ENCODE measurements at regions not wholly inside any gene's neighbourhood (a gene's known extent, or its start where the extent isn't known, plus 50 kb on each side); places are given as distances from the start of the nearest gene placed in this dataset.
A peak's percentile ranks its signal among the peaks of the same experiment; 100 is the strongest.

- Histone ChIP-seq H3K79me2 (ENCODE audit: low read length) (no peaks in the 10 kb centered on the region), H3K9me2 (replicated peaks; ENCODE audit: insufficient read depth, low read length) (no peaks in the 10 kb centered on the region), H3K27ac (ENCODE audit: low read length) (no peak overlapping the region), H3K4me1 (ENCODE audit: low read length) (peaks cover 4% of the 10 kb centered on the region), H3K4me2 (ENCODE audit: low read depth, low read length, poor library complexity, severe bottlenecking) (no peak overlapping the region), H2AFZ (ENCODE audit: low read length) (no peak overlapping the region), H3K9ac (ENCODE audit: low read length) (no peak overlapping the region), H4K20me1 (ENCODE audit: insufficient read depth, low read depth, low read length) (no peaks in the 10 kb centered on the region), H3K9me3 (ENCODE audit: low read length) (no peaks in the 10 kb centered on the region), H3K4me3 (ENCODE audit: low read length) (no peak overlapping the region), H3K36me3 (ENCODE audit: insufficient read depth, low read length) (no peaks in the 10 kb centered on the region), H3K27me3 (ENCODE audit: low read length) (no peaks in the 10 kb centered on the region)
- no peak for DNase-seq
These were observed 227.3 kb upstream of the IL12A start for GRCh38 chr3:159761369-159761768.

GRCh38 chr3:159761848-159762635, 226.6 kb upstream of the IL12A start:
- H3K27me3 ChIP-seq (ENCODE audit: low read length), result no peaks in the 10 kb centered on the region
- H3K27ac ChIP-seq (ENCODE audit: low read length), result no peak overlapping the region
- no peaks in the 10 kb centered on the region for H3K9me3 ChIP-seq (ENCODE audit: low read length)
- H3K36me3 ChIP-seq (ENCODE audit: insufficient read depth, low read length), result no peaks in the 10 kb centered on the region
- no peaks in the 10 kb centered on the region for H3K9me2 ChIP-seq (replicated peaks; ENCODE audit: insufficient read depth, low read length)
- no peak overlapping the region for H3K4me3 ChIP-seq (ENCODE audit: low read length)
- no peak overlapping the region for H3K4me2 ChIP-seq (ENCODE audit: low read depth, low read length, poor library complexity, severe bottlenecking)
- H3K4me1 ChIP-seq (ENCODE audit: low read length), result peaks cover 4% of the 10 kb centered on the region
- H2AFZ ChIP-seq (ENCODE audit: low read length), result no peak overlapping the region
- no peak for DNase-seq
- no peak overlapping the region for H3K9ac ChIP-seq (ENCODE audit: low read length)
- H3K79me2 ChIP-seq (ENCODE audit: low read length), result no peaks in the 10 kb centered on the region
- no peaks in the 10 kb centered on the region for H4K20me1 ChIP-seq (ENCODE audit: insufficient read depth, low read depth, low read length)

- Histone ChIP-seq H3K4me3 (ENCODE audit: low read length) (peak overlapping the region; percentile 58; the same call in 1 of the 2 replicates), H3K9me2 (replicated peaks; ENCODE audit: insufficient read depth, low read length) (no peaks in the 10 kb centered on the region), H3K79me2 (ENCODE audit: low read length) (no peaks in the 10 kb centered on the region), H3K36me3 (ENCODE audit: insufficient read depth, low read length) (no peaks in the 10 kb centered on the region), H3K27ac (ENCODE audit: low read length) (no peak overlapping the region), H3K4me2 (ENCODE audit: low read depth, low read length, poor library complexity, severe bottlenecking) (peak overlapping the region; percentile 65), H3K9me3 (ENCODE audit: low read length) (no peaks in the 10 kb centered on the region), H3K27me3 (ENCODE audit: low read length) (no peaks in the 10 kb centered on the region), H4K20me1 (ENCODE audit: insufficient read depth, low read depth, low read length) (no peaks in the 10 kb centered on the region), H3K4me1 (ENCODE audit: low read length) (peaks cover 4% of the 10 kb centered on the region), H2AFZ (ENCODE audit: low read length) (peak overlapping the region; percentile 84; the same call in 1 of the 2 replicates), H3K9ac (ENCODE audit: low read length) (peak overlapping the region; percentile 44)
- DNase-seq, result no peak
These were observed 225.5 kb upstream of the IL12A start for GRCh38 chr3:159763011-159763601.

GRCh38 chr3:159763602-159764489, 224.8 kb upstream of the IL12A start:
- Histone ChIP-seq H3K9me2 (replicated peaks; ENCODE audit: insufficient read depth, low read length) (no peaks in the 10 kb centered on the region), H3K4me2 (ENCODE audit: low read depth, low read length, poor library complexity, severe bottlenecking) (peak overlapping the region; percentile 65), H3K9ac (ENCODE audit: low read length) (peak overlapping the region; percentile 44), H3K9me3 (ENCODE audit: low read length) (no peaks in the 10 kb centered on the region), H2AFZ (ENCODE audit: low read length) (peak overlapping the region; percentile 84; the same call in 1 of the 2 replicates), H3K4me1 (ENCODE audit: low read length) (peaks cover 4% of the 10 kb centered on the region), H3K79me2 (ENCODE audit: low read length) (no peaks in the 10 kb centered on the region), H3K36me3 (ENCODE audit: insufficient read depth, low read length) (no peaks in the 10 kb centered on the region), H3K27ac (ENCODE audit: low read length) (no peak overlapping the region), H3K27me3 (ENCODE audit: low read length) (no peaks in the 10 kb centered on the region), H4K20me1 (ENCODE audit: insufficient read depth, low read depth, low read length) (no peaks in the 10 kb centered on the region), H3K4me3 (ENCODE audit: low read length) (peak overlapping the region; percentile 58; the same call in 1 of the 2 replicates)
- DNase-seq, result no peak

- Histone ChIP-seq H2AFZ (ENCODE audit: low read length) (no peak overlapping the region), H3K27me3 (ENCODE audit: low read length) (no peaks in the 10 kb centered on the region), H3K9ac (ENCODE audit: low read length) (no peak overlapping the region), H3K9me2 (replicated peaks; ENCODE audit: insufficient read depth, low read length) (no peaks in the 10 kb centered on the region), H3K4me2 (ENCODE audit: low read depth, low read length, poor library complexity, severe bottlenecking) (no peak overlapping the region), H3K4me1 (ENCODE audit: low read length) (peaks cover 4% of the 10 kb centered on the region), H3K36me3 (ENCODE audit: insufficient read depth, low read length) (no peaks in the 10 kb centered on the region), H3K9me3 (ENCODE audit: low read length) (no peaks in the 10 kb centered on the region), H3K4me3 (ENCODE audit: low read length) (no peak overlapping the region), H4K20me1 (ENCODE audit: insufficient read depth, low read depth, low read length) (no peaks in the 10 kb centered on the region), H3K79me2 (ENCODE audit: low read length) (no peaks in the 10 kb centered on the region), H3K27ac (ENCODE audit: low read length) (no peak overlapping the region)
- DNase-seq, result no peak
These were observed 224.1 kb upstream of the IL12A start for GRCh38 chr3:159764490-159765029.

GRCh38 chr3:159765030-159765859, 223.4 kb upstream of the IL12A start:
- Histone ChIP-seq H3K36me3 (ENCODE audit: insufficient read depth, low read length) (no peaks in the 10 kb centered on the region), H3K4me1 (ENCODE audit: low read length) (peaks cover 4% of the 10 kb centered on the region), H3K4me3 (ENCODE audit: low read length) (no peak overlapping the region), H3K27ac (ENCODE audit: low read length) (no peak overlapping the region), H3K9ac (ENCODE audit: low read length) (no peak overlapping the region), H3K9me2 (replicated peaks; ENCODE audit: insufficient read depth, low read length) (no peaks in the 10 kb centered on the region), H2AFZ (ENCODE audit: low read length) (no peak overlapping the region), H3K79me2 (ENCODE audit: low read length) (no peaks in the 10 kb centered on the region), H4K20me1 (ENCODE audit: insufficient read depth, low read depth, low read length) (no peaks in the 10 kb centered on the region), H3K27me3 (ENCODE audit: low read length) (no peaks in the 10 kb centered on the region), H3K9me3 (ENCODE audit: low read length) (no peaks in the 10 kb centered on the region), H3K4me2 (ENCODE audit: low read depth, low read length, poor library complexity, severe bottlenecking) (no peak overlapping the region)
- no peak for DNase-seq

- Histone ChIP-seq H3K79me2 (ENCODE audit: low read length) (no peaks in the 10 kb centered on the region), H3K27ac (ENCODE audit: low read length) (no peak overlapping the region), H3K4me2 (ENCODE audit: low read depth, low read length, poor library complexity, severe bottlenecking) (no peak overlapping the region), H3K9me2 (replicated peaks; ENCODE audit: insufficient read depth, low read length) (no peaks in the 10 kb centered on the region), H3K9me3 (ENCODE audit: low read length) (no peaks in the 10 kb centered on the region), H3K4me1 (ENCODE audit: low read length) (peaks cover 4% of the 10 kb centered on the region), H3K4me3 (ENCODE audit: low read length) (no peak overlapping the region), H3K9ac (ENCODE audit: low read length) (no peak overlapping the region), H2AFZ (ENCODE audit: low read length) (no peak overlapping the region), H4K20me1 (ENCODE audit: insufficient read depth, low read depth, low read length) (no peaks in the 10 kb centered on the region), H3K36me3 (ENCODE audit: insufficient read depth, low read length) (no peaks in the 10 kb centered on the region), H3K27me3 (ENCODE audit: low read length) (no peaks in the 10 kb centered on the region)
- no peak for DNase-seq
These were observed 222.8 kb upstream of the IL12A start for GRCh38 chr3:159765860-159766294.
